OCI-LY1 (cell line): ENCODE measurements at regions not wholly inside any gene's neighbourhood (a gene's known extent, or its start where the extent isn't known, plus 50 kb on each side); places are given as distances from the start of the nearest gene placed in this dataset.
A peak's percentile ranks its signal among the peaks of the same experiment; 100 is the strongest.

Source experiments
- H2AFZ ChIP-seq: fragments of 200-600 bp; sonication (generic), shearing (Covaris generic); 2 replicates; pipeline ENCODE4 v1.6.0; 2014; ENCODE audit warnings: antibody characterized with exemption, mild to moderate bottlenecking, low read length
- H3F3A ChIP-seq: fragments of 200-600 bp; sonication (generic), shearing (Covaris generic); 2 replicates; pipeline ENCODE4 v1.6.0; 2014; ENCODE audit warnings: mild to moderate bottlenecking, antibody characterized with exemption, low read length, moderate library complexity; ENCODE audit not compliant: insufficient read depth
- H3K27ac ChIP-seq: fragments of 200-600 bp; sonication (generic); 2 replicates; pipeline ENCODE4 v1.5.1; 2014; ENCODE audit warnings: low read length, mixed run types, mild to moderate bottlenecking, low read depth; ENCODE audit not compliant: poor library complexity, severe bottlenecking
- H3K27me3 ChIP-seq: fragments of 200-600 bp; sonication (generic); 2 replicates; pipeline ENCODE4 v1.6.0; 2014; ENCODE audit warnings: antibody characterized with exemption, mild to moderate bottlenecking, low read length, moderate library complexity; ENCODE audit not compliant: insufficient read depth
- H3K36me3 ChIP-seq: fragments of 200-600 bp; sonication (generic); 2 replicates; pipeline ENCODE4 v1.6.1; 2014; ENCODE audit warnings: mild to moderate bottlenecking, antibody characterized with exemption, low read length, moderate library complexity, mixed read lengths; ENCODE audit not compliant: insufficient read depth
- H3K4me1 ChIP-seq: fragments of 200-600 bp; sonication (generic); 2 replicates; pipeline ENCODE4 v1.5.1; 2014; ENCODE audit warnings: mild to moderate bottlenecking, low read length, moderate library complexity; ENCODE audit not compliant: insufficient read depth, severe bottlenecking
- H3K4me2 ChIP-seq: fragments of 200-600 bp; sonication (generic), shearing (Covaris generic); 2 replicates; pipeline ENCODE4 v1.6.1; 2014; ENCODE audit warnings: low read length
- H3K4me3 ChIP-seq: fragments of 200-600 bp; sonication (generic); 2 replicates; pipeline ENCODE4 v1.5.1; 2014; ENCODE audit warnings: low read length, low read depth, mild to moderate bottlenecking, mixed read lengths; ENCODE audit not compliant: poor library complexity, severe bottlenecking
- H3K79me2 ChIP-seq: fragments of 200-600 bp; shearing (Covaris generic); 2 replicates; pipeline ENCODE4 v1.6.1; 2016; ENCODE audit warnings: mixed run types, low read length, mixed read lengths; ENCODE audit not compliant: insufficient read depth
- H3K9ac ChIP-seq: fragments of 200-600 bp; sonication (generic), shearing (Covaris generic); 2 replicates; pipeline ENCODE4 v1.6.1; 2014; ENCODE audit warnings: mild to moderate bottlenecking, low read length, mixed read lengths
- H3K9me2 ChIP-seq: fragments of 200-600 bp; sonication (generic), shearing (Covaris generic); 2 replicates; pipeline ENCODE4 v1.6.1; 2014; ENCODE audit warnings: low read depth, mild to moderate bottlenecking, low read length, mixed read lengths
- H3K9me3 ChIP-seq: fragments of 200-600 bp; shearing (Covaris generic); 2 replicates; pipeline ENCODE4 v1.6.1; 2014; ENCODE audit warnings: low read length, mixed read lengths
- H4K20me1 ChIP-seq: fragments of 200-600 bp; sonication (generic), shearing (Covaris generic); 2 replicates; pipeline ENCODE4 v1.6.0; 2016; ENCODE audit warnings: mild to moderate bottlenecking, low read length; ENCODE audit not compliant: insufficient read depth
- CTCF ChIP-seq: fragments of 200-600 bp; sonication (generic), shearing (Covaris generic); IDR thresholded peaks from 2 replicates; pipeline ENCODE4 v1.5.1; 2017; ENCODE audit warnings: mild to moderate bottlenecking, antibody characterized with exemption, low read length, moderate library complexity, mixed read lengths
- EZH2 ChIP-seq: fragments of 200-600 bp; sonication (generic), shearing (Covaris generic); IDR thresholded peaks from 2 replicates; pipeline ENCODE4 v1.8.0; 2017; ENCODE audit warnings: borderline replicate concordance, mixed run types, mild to moderate bottlenecking, antibody characterized with exemption, low read length, moderate library complexity, mixed read lengths

DNA sequence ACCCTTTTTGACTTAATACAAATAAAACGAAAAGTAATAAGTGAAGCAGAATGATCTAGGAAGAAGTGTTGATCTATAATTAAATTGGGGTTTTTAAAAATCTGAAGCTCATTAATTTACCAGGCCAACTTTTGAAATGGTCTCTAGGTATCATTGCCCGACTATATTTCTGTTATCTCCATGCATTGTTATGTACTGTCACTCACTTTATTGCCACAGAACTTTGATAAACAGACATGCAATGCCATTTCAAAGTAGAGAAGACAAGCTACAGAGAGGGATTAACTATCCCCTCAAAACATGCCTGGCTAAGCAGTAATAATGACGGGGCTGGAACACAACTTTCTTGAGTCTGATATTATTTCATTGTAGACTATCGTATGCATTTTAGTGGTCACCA lies 147.6 kb upstream of the ITGA4 start:
- H4K20me1 ChIP-seq, result no peaks in the 10 kb centered on the region
- peak overlapping the region; percentile 64 for H3K4me2 ChIP-seq
- no peaks in the 10 kb centered on the region for H3K9me2 ChIP-seq
- H3K4me1 ChIP-seq, result peaks cover 99% of the 10 kb centered on the region
- H3F3A ChIP-seq, result 0 out of 2 replicates have a peak, but pooled peaks cover 4% of the 10 kb centered on the region
- H3K27ac ChIP-seq, result peak overlapping the region; percentile 96
- no peaks in the 10 kb centered on the region for H3K9me3 ChIP-seq
- H3K36me3 ChIP-seq, result no peaks in the 10 kb centered on the region
- no peaks in the 10 kb centered on the region for H3K79me2 ChIP-seq
- no peak for TF ChIP-seq EZH2
- no peak for TF ChIP-seq CTCF
- no peaks in the 10 kb centered on the region for H3K27me3 ChIP-seq
- H3K4me3 ChIP-seq, result peak overlapping the region; percentile 42
- H2AFZ ChIP-seq, result peak overlapping the region; percentile 74; the same call in 1 of the 2 replicates
- H3K9ac ChIP-seq, result peak overlapping the region; percentile 55

GRCh38 chr2:181310967-181311366 lies 146.2 kb upstream of the ITGA4 start:
- H3K9me2 ChIP-seq, result no peaks in the 10 kb centered on the region
- H4K20me1 ChIP-seq, result no peaks in the 10 kb centered on the region
- H3K9me3 ChIP-seq, result no peaks in the 10 kb centered on the region
- peak overlapping the region; percentile 96 for H3K27ac ChIP-seq
- H3K36me3 ChIP-seq, result no peaks in the 10 kb centered on the region
- no peaks in the 10 kb centered on the region for H3K79me2 ChIP-seq
- H3K4me2 ChIP-seq, result no peak overlapping the region
- no peak overlapping the region for H2AFZ ChIP-seq
- H3K27me3 ChIP-seq, result no peaks in the 10 kb centered on the region
- no peak overlapping the region for H3K4me3 ChIP-seq
- no peak overlapping the region for H3K9ac ChIP-seq
- H3K4me1 ChIP-seq, result peaks cover 86% of the 10 kb centered on the region
- H3F3A ChIP-seq, result 0 out of 2 replicates have a peak, but pooled peaks cover 4% of the 10 kb centered on the region
- no peak for TF ChIP-seq CTCF
- no peak for TF ChIP-seq EZH2

- Histone ChIP-seq H3K9ac (0 out of 2 replicates have a peak overlapping the region, but pooled peaks have one; percentile 16), H3K4me1 (peaks cover 78% of the 10 kb centered on the region), H3K9me3 (no peaks in the 10 kb centered on the region), H3K79me2 (no peaks in the 10 kb centered on the region), H3K36me3 (no peaks in the 10 kb centered on the region), H2AFZ (0 out of 2 replicates have a peak overlapping the region, but pooled peaks have one; percentile 3), H3K9me2 (no peaks in the 10 kb centered on the region), H3F3A (0 out of 2 replicates have a peak, but pooled peaks cover 4% of the 10 kb centered on the region), H4K20me1 (no peaks in the 10 kb centered on the region), H3K4me2 (peak overlapping the region; percentile 51), H3K27ac (peak overlapping the region; percentile 96), H3K27me3 (no peaks in the 10 kb centered on the region), H3K4me3 (peak overlapping the region; percentile 5)
- TF ChIP-seq EZH2, result no peak
- no peak for TF ChIP-seq CTCF
Observed at GRCh38 chr2:181311837-181312236, 145.3 kb upstream of the ITGA4 start.
